Naive B cell (primary cell): ENCODE measurements at regions not wholly inside any gene's neighbourhood (a gene's known extent, or its start where the extent isn't known, plus 50 kb on each side); places are given as distances from the start of the nearest gene placed in this dataset.
A peak's percentile ranks its signal among the peaks of the same experiment; 100 is the strongest.

Experiments used
- ATAC-seq, 2 donors: fragments of 150-1000 bp; cut with Tn5 transposase; 2 replicates each; pipeline ENCODE4 v1.10.0; 2021; ENCODE audit warnings: low read depth in 2 of 2, mild to moderate bottlenecking in 2 of 2, moderate library complexity in 2 of 2
- DNase-seq: peaks from one replicate; pipeline ENCODE4 v3.0.0; 2022
- H3K27ac Mint-ChIP-seq, 6 donors: one replicate each; pipeline ENCODE4 v1.8.0; 2020 to 2022; ENCODE audit warnings: mild to moderate bottlenecking in 6 of 6, mixed read lengths in 6 of 6, moderate library complexity in 5 of 6, inconsistent platforms in 2 of 6
- H3K27me3 Mint-ChIP-seq, 3 donors: one replicate each; pipeline ENCODE4 v1.8.0; 2021 to 2022; ENCODE audit warnings: mixed read lengths in 3 of 3, mild to moderate bottlenecking in 1 of 3
- H3K36me3 Mint-ChIP-seq, 2 donors: one replicate each; pipeline ENCODE4 v1.8.0; 2020 to 2022; ENCODE audit warnings: mixed read lengths in 2 of 2, inconsistent platforms in 1 of 2, mild to moderate bottlenecking in 1 of 2
- H3K4me1 Mint-ChIP-seq, 3 donors: one replicate each; pipeline ENCODE4 v1.8.0; 2020 to 2022; ENCODE audit warnings: mixed read lengths in 3 of 3, inconsistent platforms in 1 of 3, mild to moderate bottlenecking in 1 of 3, moderate library complexity in 1 of 3
- H3K4me3 Mint-ChIP-seq, 8 donors: one replicate each; pipeline ENCODE4 v1.8.0; 2020 to 2022; ENCODE audit warnings: mild to moderate bottlenecking in 8 of 8, mixed read lengths in 8 of 8, moderate library complexity in 8 of 8, inconsistent platforms in 2 of 8
- H3K9me3 Mint-ChIP-seq, 7 donors: one replicate each; pipeline ENCODE4 v1.8.0; 2020 to 2022; ENCODE audit warnings: mixed read lengths in 7 of 7, mild to moderate bottlenecking in 5 of 7, inconsistent platforms in 2 of 7, moderate library complexity in 1 of 7

DNA sequence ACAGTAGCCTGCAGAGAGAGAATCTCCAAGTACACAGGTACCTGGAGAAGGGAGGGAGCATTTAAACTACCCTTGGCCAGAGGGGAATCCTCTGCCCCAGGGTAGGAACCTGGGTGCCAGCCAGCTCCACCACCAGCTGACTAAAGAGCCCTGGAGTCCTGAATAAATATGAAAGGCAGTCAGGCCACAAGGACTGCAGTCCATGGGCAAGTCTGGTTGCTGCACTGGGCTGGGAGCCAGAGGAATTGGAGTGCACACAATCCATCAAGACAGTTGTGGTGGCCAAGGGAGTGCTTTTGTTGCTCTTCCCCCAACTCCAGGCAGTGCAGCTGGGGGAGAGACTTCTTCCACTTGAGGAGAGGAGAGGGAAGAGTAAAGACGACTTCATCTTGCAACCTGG, 172.5 kb downstream of the HNRNPD start:
- H3K36me3 Mint-ChIP-seq = no peaks in the 10 kb centered on the region
- peaks cover 4 to 13% (median 5%) of the 10 kb centered on the region in 3 donors for H3K27me3 Mint-ChIP-seq
- H3K4me3 Mint-ChIP-seq = no peak overlapping the region
- DNase-seq (no peak), ATAC-seq (no peak)
- H3K4me1 Mint-ChIP-seq = no peaks in the 10 kb centered on the region
- no peaks in the 10 kb centered on the region for H3K9me3 Mint-ChIP-seq
- peak overlapping the region in 1 of 6 donors; percentile 62 for H3K27ac Mint-ChIP-seq

GRCh38 chr4:82200046-82200445, 173.7 kb downstream of the HNRNPD start:
- no peaks in the 10 kb centered on the region for H3K36me3 Mint-ChIP-seq
- H3K27ac Mint-ChIP-seq = no peak overlapping the region
- H3K27me3 Mint-ChIP-seq = peaks cover under 1 to 13% (median 4%) of the 10 kb centered on the region in 3 donors
- no peaks in the 10 kb centered on the region for H3K4me1 Mint-ChIP-seq
- H3K4me3 Mint-ChIP-seq = no peak overlapping the region
- DNase-seq (no peak), ATAC-seq (no peak)
- no peaks in the 10 kb centered on the region for H3K9me3 Mint-ChIP-seq

- Mint-ChIP-seq H3K36me3 (no peaks in the 10 kb centered on the region), H3K4me3 (no peak overlapping the region), H3K4me1 (no peaks in the 10 kb centered on the region), H3K9me3 (peaks cover 0 to 7% (median under 1%) of the 10 kb centered on the region in 7 donors), H3K27me3 (no peaks in the 10 kb centered on the region), H3K27ac (no peak overlapping the region)
- no peak for ATAC-seq
- no peak for DNase-seq
Observed at GRCh38 chr4:82194329-82194728, 179.5 kb downstream of the HNRNPD start.

GRCh38 chr4:82192017-82192673, 181.6 kb downstream of the HNRNPD start:
- ATAC-seq (no peak), DNase-seq (no peak)
- Mint-ChIP-seq H3K4me1 (no peaks in the 10 kb centered on the region), H3K27ac (no peak overlapping the region), H3K4me3 (no peak overlapping the region), H3K36me3 (no peaks in the 10 kb centered on the region), H3K9me3 (peaks cover 0 to 15% (median 3%) of the 10 kb centered on the region in 7 donors), H3K27me3 (peaks cover 0 to 11% (median 0%) of the 10 kb centered on the region in 3 donors)

DNA sequence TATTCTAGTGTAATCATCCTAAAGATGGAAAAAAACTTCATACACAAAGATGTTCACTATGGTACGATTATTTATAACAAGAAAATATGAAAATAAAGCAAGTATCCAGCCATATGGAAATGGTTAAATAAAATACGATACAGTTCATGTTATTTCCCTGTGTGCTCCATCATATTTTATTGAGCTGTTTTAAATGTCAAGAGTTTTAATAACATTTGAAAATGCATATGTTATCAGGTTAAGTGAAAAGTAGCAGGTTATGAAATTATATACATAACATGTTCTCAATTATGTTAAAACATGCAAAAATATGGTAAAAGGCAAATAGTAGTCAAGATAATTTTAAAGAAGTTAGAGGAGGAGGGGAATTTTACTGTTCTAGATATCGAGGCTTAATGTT, 192.0 kb downstream of the HNRNPD start:
- DNase-seq (no peak), ATAC-seq (no peak)
- Mint-ChIP-seq H3K36me3 (peaks cover 0 to 6% of the 10 kb centered on the region in 2 donors), H3K4me1 (no peaks in the 10 kb centered on the region), H3K27ac (no peak overlapping the region), H3K4me3 (no peak overlapping the region), H3K27me3 (peaks cover 4 to 35% (median 28%) of the 10 kb centered on the region in 3 donors), H3K9me3 (peaks cover 0 to 13% (median 2%) of the 10 kb centered on the region in 7 donors)

- DNase-seq (no peak), ATAC-seq (no peak)
- H3K9me3 Mint-ChIP-seq = peaks cover 0 to 14% (median 10%) of the 10 kb centered on the region in 7 donors
- no peak overlapping the region for H3K4me3 Mint-ChIP-seq
- no peak overlapping the region for H3K27ac Mint-ChIP-seq
- peaks cover 0 to 8% of the 10 kb centered on the region in 2 donors for H3K36me3 Mint-ChIP-seq
- peaks cover 15 to 35% (median 31%) of the 10 kb centered on the region in 3 donors for H3K27me3 Mint-ChIP-seq
- no peaks in the 10 kb centered on the region for H3K4me1 Mint-ChIP-seq
Observed at GRCh38 chr4:82172186-82172585, 201.6 kb downstream of the HNRNPD start.

- H3K4me1 Mint-ChIP-seq = no peaks in the 10 kb centered on the region
- ATAC-seq (no peak), DNase-seq (no peak)
- peaks cover 0 to 12% (median 10%) of the 10 kb centered on the region in 7 donors for H3K9me3 Mint-ChIP-seq
- peak overlapping the region in 1 of 8 donors; percentile 69 for H3K4me3 Mint-ChIP-seq
- peaks cover 19 to 32% (median 28%) of the 10 kb centered on the region in 3 donors for H3K27me3 Mint-ChIP-seq
- peaks cover 0 to 8% of the 10 kb centered on the region in 2 donors for H3K36me3 Mint-ChIP-seq
- peak overlapping the region in 1 of 6 donors; percentile 97 for H3K27ac Mint-ChIP-seq
Observed at GRCh38 chr4:82171531-82172155, 202.1 kb downstream of the HNRNPD start.

GRCh38 chr4:82149750-82150149, 224.0 kb downstream of the HNRNPD start:
- ATAC-seq (no peak), DNase-seq (no peak)
- Mint-ChIP-seq H3K27ac (no peak overlapping the region), H3K36me3 (peaks cover 4 to 20% of the 10 kb centered on the region in 2 donors), H3K4me3 (peak overlapping the region in 1 of 8 donors; percentile 12), H3K4me1 (no peaks in the 10 kb centered on the region), H3K9me3 (peaks cover 7 to 27% (median 19%) of the 10 kb centered on the region in 7 donors), H3K27me3 (peaks cover 14 to 31% (median 23%) of the 10 kb centered on the region in 3 donors)

DNA sequence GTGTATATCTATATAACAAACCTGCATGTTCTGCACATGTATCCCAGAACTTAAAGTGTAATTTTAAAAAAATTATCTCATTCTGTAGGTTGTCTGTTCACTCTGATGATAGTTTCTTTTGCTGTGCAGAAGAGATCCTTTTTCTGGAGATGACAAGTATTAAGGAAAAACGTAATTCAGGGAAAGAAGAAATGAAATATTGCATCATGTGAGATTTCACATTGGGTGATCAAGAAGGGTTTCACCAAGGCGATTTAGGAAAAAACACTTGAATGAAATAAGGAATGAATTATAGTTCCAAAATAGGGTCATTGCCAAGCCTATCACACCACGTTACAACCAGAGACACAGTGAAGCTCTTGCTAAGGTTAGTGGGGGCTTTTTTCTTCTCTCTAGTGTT, 227.9 kb downstream of the HNRNPD start:
- H3K9me3 Mint-ChIP-seq = no peaks in the 10 kb centered on the region
- no peaks in the 10 kb centered on the region for H3K36me3 Mint-ChIP-seq
- no peak overlapping the region for H3K4me3 Mint-ChIP-seq
- H3K4me1 Mint-ChIP-seq = no peaks in the 10 kb centered on the region
- DNase-seq (no peak), ATAC-seq (no peak)
- no peak overlapping the region for H3K27ac Mint-ChIP-seq
- peaks cover 0 to 17% (median 10%) of the 10 kb centered on the region in 3 donors for H3K27me3 Mint-ChIP-seq

- Mint-ChIP-seq H3K27ac (no peak overlapping the region), H3K36me3 (no peaks in the 10 kb centered on the region), H3K4me3 (no peak overlapping the region), H3K9me3 (peaks cover 0 to 8% (median 0%) of the 10 kb centered on the region in 7 donors), H3K4me1 (peaks cover 7 to 20% (median 9%) of the 10 kb centered on the region in 3 donors), H3K27me3 (peaks cover 0 to 23% (median 4%) of the 10 kb centered on the region in 3 donors)
- DNase-seq (no peak), ATAC-seq (no peak)
Observed at GRCh38 chr4:82140422-82140821, 233.4 kb downstream of the HNRNPD start.

DNA sequence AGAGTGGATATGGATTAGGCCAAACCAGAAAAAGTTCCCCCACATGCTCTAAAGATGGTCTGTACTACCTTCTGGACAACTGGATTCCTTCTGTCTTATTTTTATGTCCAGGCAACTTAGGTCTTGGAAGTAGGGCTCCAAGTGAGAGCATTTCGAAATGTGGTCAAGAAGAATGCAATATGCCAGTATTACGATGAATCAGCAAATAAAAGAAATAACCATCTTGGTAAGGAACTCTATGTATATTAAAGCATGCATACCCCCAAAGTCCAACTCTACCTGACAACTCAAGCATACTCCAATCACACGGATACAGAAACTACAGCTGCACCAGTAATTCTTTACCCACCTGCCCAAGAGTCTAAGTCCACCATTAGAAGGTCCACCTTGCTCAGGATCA, 234.5 kb downstream of the HNRNPD start:
- peaks cover 7 to 21% (median 9%) of the 10 kb centered on the region in 3 donors for H3K4me1 Mint-ChIP-seq
- H3K36me3 Mint-ChIP-seq = no peaks in the 10 kb centered on the region
- no peak overlapping the region for H3K4me3 Mint-ChIP-seq
- no peak for DNase-seq
- H3K27me3 Mint-ChIP-seq = peaks cover 0 to 16% (median 4%) of the 10 kb centered on the region in 3 donors
- no peak overlapping the region for H3K27ac Mint-ChIP-seq
- peaks cover 0 to 8% (median 0%) of the 10 kb centered on the region in 7 donors for H3K9me3 Mint-ChIP-seq
- ATAC-seq = no peak

GRCh38 chr4:82138374-82138773, 235.4 kb downstream of the HNRNPD start:
- Mint-ChIP-seq H3K4me3 (no peak overlapping the region), H3K9me3 (peaks cover 0 to 8% (median 0%) of the 10 kb centered on the region in 7 donors), H3K4me1 (peaks cover 7 to 21% (median 9%) of the 10 kb centered on the region in 3 donors), H3K36me3 (no peaks in the 10 kb centered on the region), H3K27ac (no peak overlapping the region), H3K27me3 (peaks cover 0 to 11% (median 4%) of the 10 kb centered on the region in 3 donors)
- no peak for DNase-seq
- no peak for ATAC-seq

- no peaks in the 10 kb centered on the region for H3K36me3 Mint-ChIP-seq
- peak; percentile 14 for DNase-seq
- peak; percentile 58 to 70 for ATAC-seq
- H3K9me3 Mint-ChIP-seq = peaks cover 0 to 8% (median 0%) of the 10 kb centered on the region in 7 donors
- peak overlapping the region in 1 of 6 donors; percentile 59 for H3K27ac Mint-ChIP-seq
- peak overlapping the region in 3 of 8 donors; percentile 1 to 56 (median 44) for H3K4me3 Mint-ChIP-seq
- peaks cover 7 to 21% (median 9%) of the 10 kb centered on the region in 3 donors for H3K4me1 Mint-ChIP-seq
- peaks cover 0 to 6% (median 0%) of the 10 kb centered on the region in 3 donors for H3K27me3 Mint-ChIP-seq
Observed at GRCh38 chr4:82136161-82136801, 237.5 kb downstream of the HNRNPD start.
